GM21390 (cell line): ENCODE measurements at regions not wholly inside any gene's neighbourhood (a gene's known extent, or its start where the extent isn't known, plus 50 kb on each side); places are given as distances from the start of the nearest gene placed in this dataset.
"Not testable (repeated sequence)": the region's sequence is repeated elsewhere in the genome, so short reads cannot be mapped to it uniquely, and the experiment has no call there.

Experiments
- ATAC-seq: cut with Tn5 transposase; IDR thresholded peaks from one replicate; pipeline ENCODE4 v1.9.1; 2021; ENCODE audit not compliant: unreplicated experiment

- ATAC-seq: no peak
Observed at GRCh38 chr17:73834684-73835343, 190.6 kb upstream of the SDK2 start.

- no peak for ATAC-seq
Observed at GRCh38 chr17:73835605-73836004, 191.4 kb upstream of the SDK2 start.

GRCh38 chr17:73838815-73839214, 194.6 kb upstream of the SDK2 start:
- no peak for ATAC-seq

GRCh38 chr17:73840829-73841228, 196.6 kb upstream of the SDK2 start:
- ATAC-seq: no peak

GRCh38 chr17:73841431-73842060, 197.3 kb upstream of the SDK2 start:
- ATAC-seq: no peak

- no peak for ATAC-seq
Observed at GRCh38 chr17:73847952-73848351, 203.7 kb upstream of the SDK2 start.

- no peak for ATAC-seq
Observed at GRCh38 chr17:73850426-73850825, 206.2 kb upstream of the SDK2 start.

- no peak for ATAC-seq
Observed at GRCh38 chr17:73851091-73851490, 206.8 kb upstream of the SDK2 start.

- no peak for ATAC-seq
Observed at GRCh38 chr17:73851921-73852320, 207.7 kb upstream of the SDK2 start.

GRCh38 chr17:73855720-73856333, 211.6 kb upstream of the SDK2 start:
- no peak for ATAC-seq

GRCh38 chr17:73856556-73856955, 212.3 kb upstream of the SDK2 start:
- ATAC-seq: no peak

- not testable (repeated sequence) for ATAC-seq
Observed at GRCh38 chr17:73859439-73860008, 215.3 kb upstream of the SDK2 start.

- no peak for ATAC-seq
Observed at GRCh38 chr17:73861543-73861942, 217.3 kb upstream of the SDK2 start.

- ATAC-seq: no peak
Observed at GRCh38 chr17:73863761-73864535, 219.7 kb upstream of the SDK2 start.

GRCh38 chr17:73865831-73866230, 221.6 kb upstream of the SDK2 start:
- ATAC-seq: no peak

- ATAC-seq: no peak
Observed at GRCh38 chr17:73867056-73867455, 222.8 kb upstream of the SDK2 start.

- ATAC-seq: no peak
Observed at GRCh38 chr17:73870068-73870467, 225.8 kb upstream of the SDK2 start.

GRCh38 chr17:73870473-73870872, 226.2 kb upstream of the SDK2 start:
- no peak for ATAC-seq

GRCh38 chr17:73872816-73873215, 228.6 kb upstream of the SDK2 start:
- no peak for ATAC-seq

GRCh38 chr17:73874008-73874720, 229.9 kb upstream of the SDK2 start:
- no peak for ATAC-seq

GRCh38 chr17:73875346-73875745, 231.1 kb upstream of the SDK2 start:
- no peak for ATAC-seq
